ENCODE measurements at regions not wholly inside any gene's neighbourhood (a gene's known extent, or its start where the extent isn't known, plus 50 kb on each side); places are given as distances from the start of the nearest gene placed in this dataset.

DNA sequence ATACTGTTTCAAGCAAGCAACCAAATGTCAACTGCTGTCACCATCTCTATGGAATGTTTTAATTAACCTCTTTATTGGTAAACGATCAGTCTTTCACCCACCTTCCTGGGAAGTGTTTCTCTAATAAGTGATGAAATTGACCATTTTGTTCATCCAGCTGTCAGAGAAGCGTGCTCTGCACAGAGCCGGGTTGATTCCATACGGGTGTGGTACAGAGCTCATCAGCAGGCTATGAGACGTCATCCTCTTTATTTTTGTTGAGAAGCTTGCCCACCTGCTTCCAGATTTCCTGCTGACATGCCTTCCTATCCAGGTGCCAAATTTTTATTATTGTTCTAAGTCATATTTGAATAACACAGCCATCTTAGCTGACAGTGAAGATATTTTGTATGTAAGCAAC, 482.5 kb downstream of the RWDD3 start:
- no peak for TF ChIP-seq POLR2A (IDR thresholded peaks at IDR 0.05; ENCODE audit: low read depth, low read length)
- no peak for TF ChIP-seq POLR2AphosphoS5 (IDR thresholded peaks at IDR 0.05; ENCODE audit: low read depth, low read length)

Data from GM12892 (cell line).